NCI-H82 treated with DMSO at 0.1 percent for 48 hours (cell line): ENCODE measurements at regions not wholly inside any gene's neighbourhood (a gene's known extent, or its start where the extent isn't known, plus 50 kb on each side); places are given as distances from the start of the nearest gene placed in this dataset.

Experiments
- DNase-seq: peaks from one replicate; lab custom pipeline; 2025; ENCODE audit not compliant: unreplicated experiment; lab: John Stamatoyannopoulos, UW

- no peak for DNase-seq
Observed at GRCh38 chr4:1512738-1513660, 106.8 kb upstream of the NKX1-1 start.

- no peak for DNase-seq
Observed at GRCh38 chr4:1512051-1512737, 106.0 kb upstream of the NKX1-1 start.

GRCh38 chr4:1511441-1512041, 105.3 kb upstream of the NKX1-1 start:
- no peak for DNase-seq

- no peak for DNase-seq
Observed at GRCh38 chr4:1510931-1511330, 104.7 kb upstream of the NKX1-1 start.

- DNase-seq = no peak
Observed at GRCh38 chr4:1509366-1509765, 103.1 kb upstream of the NKX1-1 start.

GRCh38 chr4:1508161-1509160, 102.2 kb upstream of the NKX1-1 start:
- no peak for DNase-seq

- no peak for DNase-seq
Observed at GRCh38 chr4:1506956-1507721, 100.9 kb upstream of the NKX1-1 start.

- no peak for DNase-seq
Observed at GRCh38 chr4:1505511-1506460, 99.5 kb upstream of the NKX1-1 start.

GRCh38 chr4:1504595-1505500, 98.6 kb upstream of the NKX1-1 start:
- no peak for DNase-seq

GRCh38 chr4:1503583-1504471, 97.6 kb upstream of the NKX1-1 start:
- no peak for DNase-seq

GRCh38 chr4:1502976-1503375, 96.7 kb upstream of the NKX1-1 start:
- no peak for DNase-seq

GRCh38 chr4:1502501-1502886, 96.3 kb upstream of the NKX1-1 start:
- no peak for DNase-seq

- DNase-seq = no peak
Observed at GRCh38 chr4:1501754-1502500, 95.7 kb upstream of the NKX1-1 start.

- DNase-seq = no peak
Observed at GRCh38 chr4:1500966-1501753, 94.9 kb upstream of the NKX1-1 start.

- DNase-seq = no peak
Observed at GRCh38 chr4:1500231-1500965, 94.2 kb upstream of the NKX1-1 start.
